ENCODE measurements at regions not wholly inside any gene's neighbourhood (a gene's known extent, or its start where the extent isn't known, plus 50 kb on each side); places are given as distances from the start of the nearest gene placed in this dataset.
"Not testable (repeated sequence)": the region's sequence is repeated elsewhere in the genome, so short reads cannot be mapped to it uniquely, and the experiment has no call there.

DNA sequence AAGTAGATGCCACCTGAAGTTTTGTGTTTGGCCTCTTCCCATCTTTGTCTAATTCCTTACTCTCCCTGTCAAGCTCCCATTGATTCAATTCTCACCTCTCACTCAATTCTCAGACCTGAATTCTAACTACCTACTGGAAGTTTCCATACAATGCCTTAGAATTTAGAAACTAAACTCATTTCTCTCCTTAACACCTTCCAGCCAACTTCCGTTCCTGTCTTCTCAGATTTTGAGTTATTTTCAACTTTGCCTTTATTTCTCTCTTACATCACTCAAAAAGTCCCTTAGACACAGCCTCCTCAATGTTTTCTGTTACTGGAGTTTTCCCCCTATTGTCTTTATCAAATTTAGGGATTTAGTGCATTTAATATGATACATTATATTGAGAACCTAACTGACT lies 382.2 kb downstream of the DMAC1 start:
- TF ChIP-seq, protein P1, sequence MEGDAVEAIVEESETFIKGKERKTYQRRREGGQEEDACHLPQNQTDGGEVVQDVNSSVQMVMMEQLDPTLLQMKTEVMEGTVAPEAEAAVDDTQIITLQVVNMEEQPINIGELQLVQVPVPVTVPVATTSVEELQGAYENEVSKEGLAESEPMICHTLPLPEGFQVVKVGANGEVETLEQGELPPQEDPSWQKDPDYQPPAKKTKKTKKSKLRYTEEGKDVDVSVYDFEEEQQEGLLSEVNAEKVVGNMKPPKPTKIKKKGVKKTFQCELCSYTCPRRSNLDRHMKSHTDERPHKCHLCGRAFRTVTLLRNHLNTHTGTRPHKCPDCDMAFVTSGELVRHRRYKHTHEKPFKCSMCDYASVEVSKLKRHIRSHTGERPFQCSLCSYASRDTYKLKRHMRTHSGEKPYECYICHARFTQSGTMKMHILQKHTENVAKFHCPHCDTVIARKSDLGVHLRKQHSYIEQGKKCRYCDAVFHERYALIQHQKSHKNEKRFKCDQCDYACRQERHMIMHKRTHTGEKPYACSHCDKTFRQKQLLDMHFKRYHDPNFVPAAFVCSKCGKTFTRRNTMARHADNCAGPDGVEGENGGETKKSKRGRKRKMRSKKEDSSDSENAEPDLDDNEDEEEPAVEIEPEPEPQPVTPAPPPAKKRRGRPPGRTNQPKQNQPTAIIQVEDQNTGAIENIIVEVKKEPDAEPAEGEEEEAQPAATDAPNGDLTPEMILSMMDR (IDR thresholded peaks at IDR 0.05; ENCODE audit: insufficient read depth, low read depth, low read length), result not testable (repeated sequence)
- TF ChIP-seq EZH2 (IDR thresholded peaks at IDR 0.05; ENCODE audit: insufficient read depth, low read length), result not testable (repeated sequence)

Measured in astrocyte (in vitro differentiated cells and primary cell).